Urothelium cell line (cell line): ENCODE measurements at regions not wholly inside any gene's neighbourhood (a gene's known extent, or its start where the extent isn't known, plus 50 kb on each side); places are given as distances from the start of the nearest gene placed in this dataset.
"Not testable (repeated sequence)": the region's sequence is repeated elsewhere in the genome, so short reads cannot be mapped to it uniquely, and the experiment has no call there.

Source experiments
- DNase-seq: peaks from one replicate; pipeline ENCODE4 v3.0.0; 2011; ENCODE audit warnings: low spot score, mixed read lengths
- FAIRE-seq: peaks from 2 replicates; lab custom pipeline; 2011; peaks lifted over from hg19 to GRCh38; lab: Jason Lieb, UNC

GRCh38 chr15:35286721-35287120, 201.6 kb upstream of the NANOGP8 start:
- FAIRE-seq: no peak
- no peak for DNase-seq

GRCh38 chr15:35282965-35283496, 197.9 kb upstream of the NANOGP8 start:
- DNase-seq: no peak
- FAIRE-seq: no peak

- FAIRE-seq (no peak), DNase-seq (peak; percentile 20)
Observed at GRCh38 chr15:35281515-35281914, 196.4 kb upstream of the NANOGP8 start.

GRCh38 chr15:35279811-35280210, 194.7 kb upstream of the NANOGP8 start:
- DNase-seq: no peak
- FAIRE-seq: no peak

GRCh38 chr15:35271371-35272043, 186.4 kb upstream of the NANOGP8 start:
- no peak for FAIRE-seq
- no peak for DNase-seq

GRCh38 chr15:35260941-35261340, 175.8 kb upstream of the NANOGP8 start:
- no peak for DNase-seq
- FAIRE-seq: no peak

GRCh38 chr15:35260274-35260673, 175.2 kb upstream of the NANOGP8 start:
- DNase-seq, FAIRE-seq: not testable (repeated sequence)

GRCh38 chr15:35256551-35256950, 171.5 kb upstream of the NANOGP8 start:
- DNase-seq: no peak

GRCh38 chr15:35256141-35256540, 171.0 kb upstream of the NANOGP8 start:
- FAIRE-seq (no peak), DNase-seq (no peak)

More at GRCh38 chr15:35256551-35256950, 171.5 kb upstream of the NANOGP8 start:
- FAIRE-seq: no peak

- DNase-seq, FAIRE-seq: not testable (repeated sequence)
Observed at GRCh38 chr15:35254908-35255307, 169.8 kb upstream of the NANOGP8 start.

- no peak for FAIRE-seq
Observed at GRCh38 chr15:35254062-35254461, 169.0 kb upstream of the NANOGP8 start.

GRCh38 chr15:35252351-35252865, 167.3 kb upstream of the NANOGP8 start:
- FAIRE-seq (no peak), DNase-seq (no peak)

More at GRCh38 chr15:35254062-35254461, 169.0 kb upstream of the NANOGP8 start:
- no peak for DNase-seq

- DNase-seq: no peak
- no peak for FAIRE-seq
Observed at GRCh38 chr15:35247150-35247549, 162.1 kb upstream of the NANOGP8 start.

- no peak for FAIRE-seq
- DNase-seq: no peak
Observed at GRCh38 chr15:35246451-35246850, 161.4 kb upstream of the NANOGP8 start.

- FAIRE-seq: not testable (repeated sequence)
Observed at GRCh38 chr15:35245681-35246080, 160.6 kb upstream of the NANOGP8 start.

GRCh38 chr15:35244227-35244626, 159.1 kb upstream of the NANOGP8 start:
- DNase-seq (no peak), FAIRE-seq (no peak)

More at GRCh38 chr15:35245681-35246080, 160.6 kb upstream of the NANOGP8 start:
- not testable (repeated sequence) for DNase-seq

GRCh38 chr15:35243758-35244157, 158.7 kb upstream of the NANOGP8 start:
- no peak for FAIRE-seq
- no peak for DNase-seq

GRCh38 chr15:35239693-35240092, 154.6 kb upstream of the NANOGP8 start:
- FAIRE-seq, DNase-seq: not testable (repeated sequence)

- FAIRE-seq, DNase-seq: not testable (repeated sequence)
Observed at GRCh38 chr15:35238448-35238847, 153.4 kb upstream of the NANOGP8 start.

- no peak for FAIRE-seq
Observed at GRCh38 chr15:35229085-35229484, 144.0 kb upstream of the NANOGP8 start.

GRCh38 chr15:35218215-35218614, 133.1 kb upstream of the NANOGP8 start:
- FAIRE-seq (no peak), DNase-seq (no peak)

More at GRCh38 chr15:35229085-35229484, 144.0 kb upstream of the NANOGP8 start:
- DNase-seq: no peak

- FAIRE-seq: no peak
- no peak for DNase-seq
Observed at GRCh38 chr15:35215093-35215492, 130.0 kb upstream of the NANOGP8 start.
